OCI-LY7 (cell line): ENCODE measurements at regions not wholly inside any gene's neighbourhood (a gene's known extent, or its start where the extent isn't known, plus 50 kb on each side); places are given as distances from the start of the nearest gene placed in this dataset.

Source experiments
- BruUV-seq: library from RNA; stranded (reverse); fragments of 400-500 nt; replicated peaks from 2 replicates; lab custom pipeline; 2021; lab: Mats Ljungman, UMichigan
- CTCF ChIA-PET: fragments of 300-600 bp; sonication (Branson Sonifier 250); formaldehyde crosslinking; loops from one replicate; lab custom pipeline; 2022; ENCODE audit warnings: antibody characterized with exemption; ENCODE audit not compliant: unreplicated experiment; lab: Charles Lee
- POLR2A ChIA-PET: fragments of 300-600 bp; sonication (Branson Sonifier 250); formaldehyde crosslinking; loops from one replicate; lab custom pipeline; 2022; ENCODE audit warnings: antibody characterized with exemption; lab: Charles Lee
- DNase-seq: peaks from one replicate; pipeline ENCODE4 v3.0.0-alpha.2; 2015; ENCODE audit warnings: low spot score
- H2AFZ ChIP-seq: fragments of 200-600 bp; sonication (generic), shearing (Covaris generic); 2 replicates; pipeline ENCODE4 v1.6.1; 2014; ENCODE audit warnings: mild to moderate bottlenecking, antibody characterized with exemption, low read length, moderate library complexity
- H3K27ac ChIP-seq: fragments of 200-600 bp; sonication (generic); 2 replicates; pipeline ENCODE4 v1.5.1; 2014; ENCODE audit warnings: mixed run types, low read depth, mild to moderate bottlenecking, moderate library complexity, low read length, inconsistent platforms; ENCODE audit not compliant: poor library complexity, severe bottlenecking
- H3K36me3 ChIP-seq: fragments of 200-600 bp; sonication (generic); 2 replicates; pipeline ENCODE4 v1.6.1; 2014; ENCODE audit warnings: mild to moderate bottlenecking, antibody characterized with exemption, low read length, moderate library complexity, mixed read lengths; ENCODE audit not compliant: insufficient read depth
- H3K4me1 ChIP-seq: fragments of 200-600 bp; sonication (generic); 2 replicates; pipeline ENCODE4 v1.5.1; 2014; ENCODE audit warnings: mild to moderate bottlenecking, low read length; ENCODE audit not compliant: insufficient read depth, poor library complexity, severe bottlenecking
- H3K4me2 ChIP-seq: fragments of 200-600 bp; sonication (generic); 2 replicates; pipeline ENCODE4 v1.6.1; 2014; ENCODE audit warnings: mild to moderate bottlenecking, low read length
- H3K4me3 ChIP-seq: fragments of 200-600 bp; sonication (generic); 2 replicates; pipeline ENCODE4 v1.5.1; 2014; ENCODE audit warnings: mild to moderate bottlenecking, low read depth, low read length; ENCODE audit not compliant: poor library complexity, severe bottlenecking
- H3K79me2 ChIP-seq: fragments of 200-600 bp; sonication (generic); 2 replicates; pipeline ENCODE4 v1.6.1; 2016; ENCODE audit warnings: low read depth, mild to moderate bottlenecking, low read length, moderate library complexity, mixed read lengths; ENCODE audit not compliant: insufficient read depth
- H3K9me2 ChIP-seq: fragments of 200-600 bp; sonication (generic); 2 replicates; pipeline ENCODE4 v1.6.1; 2016; ENCODE audit warnings: mild to moderate bottlenecking, low read length, mixed read lengths; ENCODE audit not compliant: insufficient read depth
- H3K9me3 ChIP-seq: fragments of 200-600 bp; sonication (generic); 2 replicates; pipeline ENCODE4 v1.6.1; 2014; ENCODE audit warnings: mild to moderate bottlenecking, mixed run types, low read length, mixed read lengths
- H4K20me1 ChIP-seq: fragments of 200-600 bp; sonication (generic); 2 replicates; pipeline ENCODE4 v1.6.1; 2014; ENCODE audit warnings: mild to moderate bottlenecking, antibody characterized with exemption, low read length, moderate library complexity, mixed read lengths; ENCODE audit not compliant: insufficient read depth
- EZH2phosphoT487 ChIP-seq: fragments of 200-600 bp; sonication (generic); IDR thresholded peaks from 2 replicates; pipeline ENCODE4 v1.6.1; 2018; ENCODE audit warnings: low read depth, borderline replicate concordance, mild to moderate bottlenecking, mixed run types, antibody characterized with exemption, low read length, moderate library complexity, mixed read lengths
- intact Hi-C: fragments of 100-400 bp; cut with micrococcal nuclease; formaldehyde crosslinking; loops from one replicate; pipeline ENCODE4 v1.10.0; 2022; ENCODE audit not compliant: unreplicated experiment
- TF ChIP-seq, protein P1 (sequence below): fragments of 200-600 bp; sonication (generic); conservative IDR thresholded peaks from 2 replicates; pipeline ENCODE4 v1.5.1; 2014; ENCODE audit warnings: mild to moderate bottlenecking, antibody characterized with exemption, low read length, moderate library complexity, mixed read lengths

DNA sequence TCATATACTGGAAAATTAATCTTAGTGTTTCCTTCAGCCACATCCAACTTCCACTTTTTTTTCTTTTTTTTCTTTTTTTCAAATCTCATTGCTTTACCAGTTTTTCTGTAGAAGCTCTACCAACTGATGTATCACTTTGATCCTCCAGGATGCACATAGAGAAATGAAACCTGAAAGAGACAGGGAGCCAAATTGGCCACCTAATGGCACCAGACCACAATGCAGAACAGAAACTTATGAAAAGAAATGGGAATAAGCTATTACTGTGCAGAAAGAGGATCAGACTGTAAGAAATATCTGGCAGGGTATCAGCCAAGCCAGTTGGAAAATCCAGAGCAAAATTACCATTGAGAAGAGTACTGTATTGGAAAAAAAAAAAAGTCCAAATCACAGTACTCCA lies 1514.2 kb downstream of the MRPL39 start:
- Histone ChIP-seq H3K27ac (no peak overlapping the region), H4K20me1 (no peaks in the 10 kb centered on the region), H3K79me2 (no peaks in the 10 kb centered on the region), H3K4me3 (no peak overlapping the region), H3K36me3 (no peaks in the 10 kb centered on the region), H3K4me1 (no peaks in the 10 kb centered on the region), H3K9me3 (0 out of 2 replicates have a peak, but pooled peaks cover 8% of the 10 kb centered on the region), H3K4me2 (no peak overlapping the region), H3K9me2 (no peaks in the 10 kb centered on the region), H2AFZ (no peak overlapping the region)
- no peak for DNase-seq
- BruUV-seq = no TSS peak
- TF ChIP-seq EZH2phosphoT487 = no peak
- TF ChIP-seq, protein P1, sequence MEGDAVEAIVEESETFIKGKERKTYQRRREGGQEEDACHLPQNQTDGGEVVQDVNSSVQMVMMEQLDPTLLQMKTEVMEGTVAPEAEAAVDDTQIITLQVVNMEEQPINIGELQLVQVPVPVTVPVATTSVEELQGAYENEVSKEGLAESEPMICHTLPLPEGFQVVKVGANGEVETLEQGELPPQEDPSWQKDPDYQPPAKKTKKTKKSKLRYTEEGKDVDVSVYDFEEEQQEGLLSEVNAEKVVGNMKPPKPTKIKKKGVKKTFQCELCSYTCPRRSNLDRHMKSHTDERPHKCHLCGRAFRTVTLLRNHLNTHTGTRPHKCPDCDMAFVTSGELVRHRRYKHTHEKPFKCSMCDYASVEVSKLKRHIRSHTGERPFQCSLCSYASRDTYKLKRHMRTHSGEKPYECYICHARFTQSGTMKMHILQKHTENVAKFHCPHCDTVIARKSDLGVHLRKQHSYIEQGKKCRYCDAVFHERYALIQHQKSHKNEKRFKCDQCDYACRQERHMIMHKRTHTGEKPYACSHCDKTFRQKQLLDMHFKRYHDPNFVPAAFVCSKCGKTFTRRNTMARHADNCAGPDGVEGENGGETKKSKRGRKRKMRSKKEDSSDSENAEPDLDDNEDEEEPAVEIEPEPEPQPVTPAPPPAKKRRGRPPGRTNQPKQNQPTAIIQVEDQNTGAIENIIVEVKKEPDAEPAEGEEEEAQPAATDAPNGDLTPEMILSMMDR = no peak
- CTCF ChIA-PET = no interaction called here
- intact Hi-C loops = no loop called here
- POLR2A ChIA-PET = interaction anchor here (1.0 kb wide), 1 partner anchor 16 kb away, joined by 3 read pairs; no protein-coding TSS in a partner anchor

DNA sequence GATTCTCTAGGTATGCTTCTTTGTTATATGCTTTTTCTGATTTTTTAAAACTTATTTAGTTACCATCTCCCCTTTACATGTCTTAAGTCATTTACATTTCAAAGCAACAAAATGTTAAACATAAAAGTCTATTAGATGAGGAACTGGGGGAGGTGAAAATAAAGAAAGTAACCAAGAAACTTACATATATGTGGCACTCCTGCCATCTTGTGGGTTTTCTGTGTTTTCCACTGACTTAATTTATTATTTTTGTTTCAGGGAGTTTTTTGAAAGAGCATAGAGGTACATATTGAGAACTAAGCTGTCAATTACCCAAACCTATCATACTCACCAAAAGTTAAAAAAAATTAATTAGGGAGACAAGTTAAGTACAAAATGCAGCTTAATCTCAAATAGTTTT lies 1531.1 kb downstream of the MRPL39 start:
- peaks cover 32% of the 10 kb centered on the region; the same call in 1 of the 2 replicates for H3K9me3 ChIP-seq
- no TSS peak for BruUV-seq
- TF ChIP-seq, protein P1 = no peak
- no peak for TF ChIP-seq EZH2phosphoT487
- no peaks in the 10 kb centered on the region for H3K79me2 ChIP-seq
- H3K4me2 ChIP-seq = no peak overlapping the region
- no peaks in the 10 kb centered on the region for H3K4me1 ChIP-seq
- CTCF ChIA-PET = no interaction called here
- POLR2A ChIA-PET = interaction anchor here (0.7 kb wide), 1 partner anchor 17 kb away, joined by 3 read pairs; no protein-coding TSS in a partner anchor
- H3K4me3 ChIP-seq = no peak overlapping the region
- H3K36me3 ChIP-seq = no peaks in the 10 kb centered on the region
- no peak overlapping the region for H2AFZ ChIP-seq
- H3K9me2 ChIP-seq = no peaks in the 10 kb centered on the region
- H4K20me1 ChIP-seq = no peaks in the 10 kb centered on the region
- intact Hi-C loops = no loop called here
- DNase-seq = no peak
- H3K27ac ChIP-seq = no peak overlapping the region

DNA sequence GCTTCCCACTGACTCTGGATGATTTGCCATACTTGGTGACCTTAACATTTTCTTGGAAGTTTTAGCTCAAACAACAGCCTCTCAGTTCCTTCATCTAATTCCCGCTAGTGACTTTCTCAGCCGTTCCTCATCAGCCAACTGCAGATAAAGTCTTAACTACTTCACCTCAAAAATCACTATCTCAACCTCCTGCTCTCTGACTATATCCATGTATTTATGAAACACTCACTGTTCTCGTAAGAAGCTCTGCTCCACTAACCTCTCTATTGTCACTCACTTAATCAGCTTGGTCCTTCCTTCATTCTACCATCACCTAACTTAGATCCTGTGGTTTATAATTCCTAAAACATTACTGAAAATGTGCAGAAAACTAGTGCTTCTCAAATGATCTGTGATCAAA lies 1551.6 kb downstream of the MRPL39 start:
- intact Hi-C loops = no loop called here
- no peak for TF ChIP-seq EZH2phosphoT487
- TF ChIP-seq, protein P1 = no peak

More for the DNA sequence above, 1551.6 kb downstream of the MRPL39 start:
- H3K4me1 ChIP-seq = no peaks in the 10 kb centered on the region
- peaks cover 14% of the 10 kb centered on the region; the same call in 1 of the 2 replicates for H3K9me3 ChIP-seq
- no peak overlapping the region for H3K4me2 ChIP-seq
- CTCF ChIA-PET = no interaction called here
- no peak for DNase-seq
- H3K79me2 ChIP-seq = no peaks in the 10 kb centered on the region
- POLR2A ChIA-PET = interaction anchor here (0.6 to 0.7 kb wide), 2 partner anchors 44 to 863 kb away, joined by 3 read pairs; no protein-coding TSS in a partner anchor
- H3K4me3 ChIP-seq = no peak overlapping the region
- no peaks in the 10 kb centered on the region for H3K9me2 ChIP-seq
- H2AFZ ChIP-seq = no peak overlapping the region
- BruUV-seq = no TSS peak
- no peaks in the 10 kb centered on the region for H3K36me3 ChIP-seq
- H4K20me1 ChIP-seq = no peaks in the 10 kb centered on the region
- no peak overlapping the region for H3K27ac ChIP-seq
